ENCODE measurements at regions not wholly inside any gene's neighbourhood (a gene's known extent, or its start where the extent isn't known, plus 50 kb on each side); places are given as distances from the start of the nearest gene placed in this dataset.

DNA sequence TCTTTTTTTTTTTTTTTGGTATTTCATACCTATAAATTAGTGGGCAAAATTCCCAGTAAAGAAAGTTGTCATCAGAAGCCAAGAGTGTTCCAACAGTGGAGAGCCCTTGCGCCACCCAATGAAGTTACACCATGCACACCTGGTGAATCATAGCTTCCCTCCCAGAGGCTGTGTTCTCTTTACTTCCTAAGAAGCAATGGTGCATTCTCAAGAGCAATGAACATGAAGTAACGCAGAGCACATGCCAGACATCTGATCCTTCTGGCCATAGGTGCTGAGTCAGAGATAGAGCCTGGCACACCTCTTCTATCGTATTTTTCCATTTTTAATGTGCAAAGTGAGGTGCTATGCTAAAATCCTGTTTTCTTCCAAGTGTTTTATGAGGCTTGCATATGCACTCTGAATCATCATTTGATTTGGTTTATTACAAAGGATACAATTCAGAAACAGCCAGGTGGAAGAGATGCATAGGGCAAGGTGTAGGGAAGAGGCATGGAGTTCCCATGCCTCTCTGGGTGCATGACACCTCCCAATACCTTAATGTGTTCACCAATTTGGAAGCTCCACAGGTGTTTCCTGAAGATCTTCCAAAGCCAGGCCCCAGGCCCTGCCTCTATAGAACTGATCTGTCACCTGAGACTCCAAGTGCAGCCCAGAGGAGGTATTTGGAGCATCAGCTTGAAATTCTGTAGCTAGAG lies 408.0 kb downstream of the SIPA1L2 start:
- no peaks in the 10 kb centered on the region for H3F3A ChIP-seq (ENCODE audit: insufficient read depth, low read length, poor library complexity, severe bottlenecking)
- no peak overlapping the region for H3K27ac ChIP-seq (ENCODE audit: low read length)
- no peak overlapping the region for H2AFZ ChIP-seq (ENCODE audit: low read depth, low read length)
- no peak overlapping the region for H3K4me2 ChIP-seq (ENCODE audit: low read length)
- H3K9me2 ChIP-seq (ENCODE audit: insufficient read depth, low read length): no peaks in the 10 kb centered on the region
- TF ChIP-seq RAD21 (conservative IDR thresholded peaks at IDR 0.05) (no peak), TAF1 (IDR thresholded peaks at IDR 0.05; ENCODE audit: low read depth) (no peak), POLR2AphosphoS5 (IDR thresholded peaks at IDR 0.05) (no peak), EP300 (conservative IDR thresholded peaks at IDR 0.05; ENCODE audit: poor library complexity, severe bottlenecking) (no peak), MXI1 (conservative IDR thresholded peaks at IDR 0.05; ENCODE audit: poor library complexity, severe bottlenecking) (no peak), EZH2 (IDR thresholded peaks at IDR 0.05; ENCODE audit: borderline replicate concordance, insufficient read depth, low read length, poor library complexity, severe bottlenecking) (no peak), SMC3 (conservative IDR thresholded peaks at IDR 0.05; ENCODE audit: poor library complexity) (no peak)
- TF ChIP-seq, protein P1, sequence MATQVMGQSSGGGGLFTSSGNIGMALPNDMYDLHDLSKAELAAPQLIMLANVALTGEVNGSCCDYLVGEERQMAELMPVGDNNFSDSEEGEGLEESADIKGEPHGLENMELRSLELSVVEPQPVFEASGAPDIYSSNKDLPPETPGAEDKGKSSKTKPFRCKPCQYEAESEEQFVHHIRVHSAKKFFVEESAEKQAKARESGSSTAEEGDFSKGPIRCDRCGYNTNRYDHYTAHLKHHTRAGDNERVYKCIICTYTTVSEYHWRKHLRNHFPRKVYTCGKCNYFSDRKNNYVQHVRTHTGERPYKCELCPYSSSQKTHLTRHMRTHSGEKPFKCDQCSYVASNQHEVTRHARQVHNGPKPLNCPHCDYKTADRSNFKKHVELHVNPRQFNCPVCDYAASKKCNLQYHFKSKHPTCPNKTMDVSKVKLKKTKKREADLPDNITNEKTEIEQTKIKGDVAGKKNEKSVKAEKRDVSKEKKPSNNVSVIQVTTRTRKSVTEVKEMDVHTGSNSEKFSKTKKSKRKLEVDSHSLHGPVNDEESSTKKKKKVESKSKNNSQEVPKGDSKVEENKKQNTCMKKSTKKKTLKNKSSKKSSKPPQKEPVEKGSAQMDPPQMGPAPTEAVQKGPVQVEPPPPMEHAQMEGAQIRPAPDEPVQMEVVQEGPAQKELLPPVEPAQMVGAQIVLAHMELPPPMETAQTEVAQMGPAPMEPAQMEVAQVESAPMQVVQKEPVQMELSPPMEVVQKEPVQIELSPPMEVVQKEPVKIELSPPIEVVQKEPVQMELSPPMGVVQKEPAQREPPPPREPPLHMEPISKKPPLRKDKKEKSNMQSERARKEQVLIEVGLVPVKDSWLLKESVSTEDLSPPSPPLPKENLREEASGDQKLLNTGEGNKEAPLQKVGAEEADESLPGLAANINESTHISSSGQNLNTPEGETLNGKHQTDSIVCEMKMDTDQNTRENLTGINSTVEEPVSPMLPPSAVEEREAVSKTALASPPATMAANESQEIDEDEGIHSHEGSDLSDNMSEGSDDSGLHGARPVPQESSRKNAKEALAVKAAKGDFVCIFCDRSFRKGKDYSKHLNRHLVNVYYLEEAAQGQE (IDR thresholded peaks at IDR 0.05; ENCODE audit: borderline replicate concordance): no peak
- TF ChIP-seq, protein P2, sequence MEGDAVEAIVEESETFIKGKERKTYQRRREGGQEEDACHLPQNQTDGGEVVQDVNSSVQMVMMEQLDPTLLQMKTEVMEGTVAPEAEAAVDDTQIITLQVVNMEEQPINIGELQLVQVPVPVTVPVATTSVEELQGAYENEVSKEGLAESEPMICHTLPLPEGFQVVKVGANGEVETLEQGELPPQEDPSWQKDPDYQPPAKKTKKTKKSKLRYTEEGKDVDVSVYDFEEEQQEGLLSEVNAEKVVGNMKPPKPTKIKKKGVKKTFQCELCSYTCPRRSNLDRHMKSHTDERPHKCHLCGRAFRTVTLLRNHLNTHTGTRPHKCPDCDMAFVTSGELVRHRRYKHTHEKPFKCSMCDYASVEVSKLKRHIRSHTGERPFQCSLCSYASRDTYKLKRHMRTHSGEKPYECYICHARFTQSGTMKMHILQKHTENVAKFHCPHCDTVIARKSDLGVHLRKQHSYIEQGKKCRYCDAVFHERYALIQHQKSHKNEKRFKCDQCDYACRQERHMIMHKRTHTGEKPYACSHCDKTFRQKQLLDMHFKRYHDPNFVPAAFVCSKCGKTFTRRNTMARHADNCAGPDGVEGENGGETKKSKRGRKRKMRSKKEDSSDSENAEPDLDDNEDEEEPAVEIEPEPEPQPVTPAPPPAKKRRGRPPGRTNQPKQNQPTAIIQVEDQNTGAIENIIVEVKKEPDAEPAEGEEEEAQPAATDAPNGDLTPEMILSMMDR (IDR thresholded peaks at IDR 0.05; ENCODE audit: poor library complexity, severe bottlenecking): no peak
- no peaks in the 10 kb centered on the region for H4K20me1 ChIP-seq (ENCODE audit: insufficient read depth)
- H3K9ac ChIP-seq (ENCODE audit: low read length): no peak overlapping the region
- H3K79me2 ChIP-seq (replicated peaks; ENCODE audit: insufficient read depth, low read length): no peaks in the 10 kb centered on the region
- H3K4me3 ChIP-seq (ENCODE audit: low read length): no peak overlapping the region
- H3K9me3 ChIP-seq (ENCODE audit: low read length): no peaks in the 10 kb centered on the region
- no peaks in the 10 kb centered on the region for H3K36me3 ChIP-seq (ENCODE audit: insufficient read depth, low read length)
- H3K27me3 ChIP-seq (ENCODE audit: insufficient read depth, low read depth, low read length): no peaks in the 10 kb centered on the region

GRCh38 chr1:232218955-232219865 lies 410.7 kb downstream of the SIPA1L2 start:
- no peaks in the 10 kb centered on the region for H3K36me3 ChIP-seq (ENCODE audit: insufficient read depth, low read length)
- H3K9me2 ChIP-seq (ENCODE audit: insufficient read depth, low read length): no peaks in the 10 kb centered on the region
- H3K27ac ChIP-seq (ENCODE audit: low read length): no peak overlapping the region
- no peaks in the 10 kb centered on the region for H3F3A ChIP-seq (ENCODE audit: insufficient read depth, low read length, poor library complexity, severe bottlenecking)
- H3K9ac ChIP-seq (ENCODE audit: low read length): no peak overlapping the region
- no peaks in the 10 kb centered on the region for H3K9me3 ChIP-seq (ENCODE audit: low read length)
- no peaks in the 10 kb centered on the region for H3K79me2 ChIP-seq (replicated peaks; ENCODE audit: insufficient read depth, low read length)
- no peak overlapping the region for H3K4me2 ChIP-seq (ENCODE audit: low read length)
- H4K20me1 ChIP-seq (ENCODE audit: insufficient read depth): no peaks in the 10 kb centered on the region
- no peak for TF ChIP-seq RAD21 (conservative IDR thresholded peaks at IDR 0.05)
- no peak for TF ChIP-seq SMC3 (conservative IDR thresholded peaks at IDR 0.05; ENCODE audit: poor library complexity)
- TF ChIP-seq POLR2AphosphoS5 (IDR thresholded peaks at IDR 0.05): no peak
- no peak for TF ChIP-seq MXI1 (conservative IDR thresholded peaks at IDR 0.05; ENCODE audit: poor library complexity, severe bottlenecking)
- TF ChIP-seq TAF1 (IDR thresholded peaks at IDR 0.05; ENCODE audit: low read depth): no peak
- TF ChIP-seq, protein P1 (IDR thresholded peaks at IDR 0.05; ENCODE audit: borderline replicate concordance): no peak
- TF ChIP-seq EP300 (conservative IDR thresholded peaks at IDR 0.05; ENCODE audit: poor library complexity, severe bottlenecking): no peak
- TF ChIP-seq, protein P2 (IDR thresholded peaks at IDR 0.05; ENCODE audit: poor library complexity, severe bottlenecking): no peak
- no peak for TF ChIP-seq EZH2 (IDR thresholded peaks at IDR 0.05; ENCODE audit: borderline replicate concordance, insufficient read depth, low read length, poor library complexity, severe bottlenecking)
- H3K27me3 ChIP-seq (ENCODE audit: insufficient read depth, low read depth, low read length): no peaks in the 10 kb centered on the region
- H3K4me3 ChIP-seq (ENCODE audit: low read length): no peak overlapping the region
- no peak overlapping the region for H2AFZ ChIP-seq (ENCODE audit: low read depth, low read length)
